H1 (cell line): ENCODE measurements at regions not wholly inside any gene's neighbourhood (a gene's known extent, or its start where the extent isn't known, plus 50 kb on each side); places are given as distances from the start of the nearest gene placed in this dataset.

Source experiments
- CTCF ChIA-PET: fragments of 300-600 bp; sonication (Branson Sonifier 250); formaldehyde crosslinking; loops from one replicate; lab custom pipeline; 2021; ENCODE audit not compliant: partially characterized antibody; lab: Charles Lee
- POLR2A ChIA-PET: fragments of 300-600 bp; sonication (Branson Sonifier 250); formaldehyde crosslinking; loops from one replicate; lab custom pipeline; 2021; ENCODE audit warnings: inconsistent platforms; ENCODE audit not compliant: partially characterized antibody; lab: Charles Lee
- DNase-seq, 2 experiments: peaks; one replicate each; pipeline versions ENCODE4 v3.0.0 to v3.0.0-alpha.2; 2010 to 2022; ENCODE audit warnings: low spot score in 2 of 2, low read depth in 1 of 2, mixed read lengths in 1 of 2
- FAIRE-seq: peaks from 2 replicates; lab custom pipeline; 2011; peaks lifted over from hg19 to GRCh38; lab: Jason Lieb, UNC
- H2AFZ ChIP-seq: 2 replicates; pipeline ENCODE4 v1.8.1; 2012; ENCODE audit warnings: low read length, inconsistent platforms
- H2AK5ac ChIP-seq: 2 replicates; pipeline ENCODE4 v1.6.1; 2013; ENCODE audit warnings: low read depth, low read length
- H2BK120ac ChIP-seq: replicated peaks from 2 replicates; pipeline ENCODE3; 2013; ENCODE audit warnings: low read depth, low read length, inconsistent platforms
- H2BK12ac ChIP-seq: 2 replicates; pipeline ENCODE4 v1.6.1; 2013; ENCODE audit warnings: low read depth, low read length
- H2BK15ac ChIP-seq: 2 replicates; pipeline ENCODE4 v1.6.1; 2013; ENCODE audit warnings: low read length
- H2BK20ac ChIP-seq: 2 replicates; pipeline ENCODE4 v1.6.1; 2013; ENCODE audit warnings: low read length
- H2BK5ac ChIP-seq: 2 replicates; pipeline ENCODE4 v1.6.1; 2013; ENCODE audit warnings: low read depth, low read length
- H3K14ac ChIP-seq: 2 replicates; pipeline ENCODE4 v1.6.1; 2013; ENCODE audit warnings: inconsistent platforms; ENCODE audit not compliant: insufficient read length
- H3K18ac ChIP-seq: 2 replicates; pipeline ENCODE4 v1.6.1; 2013; ENCODE audit warnings: low read length; ENCODE audit errors: extremely low read depth
- H3K23ac ChIP-seq: 2 replicates; pipeline ENCODE4 v1.6.1; 2013; ENCODE audit warnings: inconsistent platforms; ENCODE audit not compliant: insufficient read length
- H3K23me2 ChIP-seq: 2 replicates; pipeline ENCODE4 v1.6.1; 2013; ENCODE audit warnings: low read depth, low read length
- H3K27ac ChIP-seq: 2 replicates; pipeline ENCODE4 v1.6.1; 2011; ENCODE audit warnings: low read depth, low read length, inconsistent platforms
- H3K27me3 ChIP-seq, 4 experiments: replicated peaks in 1 of 4; 1 replicate in 1 of 4; 2 replicates in 3 of 4; pipeline versions ENCODE4 v1.6.1 to v1.8.1; 2011 to 2013; ENCODE audit warnings: low read length in 3 of 4, mild to moderate bottlenecking in 3 of 4, inconsistent platforms in 2 of 4, mixed read lengths in 2 of 4, moderate library complexity in 1 of 4; ENCODE audit not compliant: control insufficient read depth in 3 of 4, insufficient read depth in 3 of 4; ENCODE audit errors: extremely low read depth in 1 of 4
- H3K36me3 ChIP-seq, 4 experiments: 2 replicates each; pipeline versions ENCODE4 v1.6.1 to v1.8.1; 2011 to 2013; ENCODE audit warnings: mild to moderate bottlenecking in 4 of 4, low read length in 3 of 4, moderate library complexity in 2 of 4, control low read depth in 1 of 4, inconsistent platforms in 1 of 4; ENCODE audit not compliant: insufficient read depth in 4 of 4, control insufficient read depth in 2 of 4
- H3K4ac ChIP-seq: replicated peaks from 2 replicates; pipeline ENCODE3; 2013; ENCODE audit warnings: low read length, low read depth, mixed read lengths, inconsistent platforms; ENCODE audit not compliant: insufficient read length
- H3K4me1 ChIP-seq, 4 experiments: replicated peaks in 1 of 4; 1 replicate in 1 of 4; 2 replicates in 3 of 4; pipeline versions ENCODE4 v1.6.1 to v1.8.1; 2011 to 2013; ENCODE audit warnings: low read length in 3 of 4, inconsistent platforms in 2 of 4, mixed read lengths in 1 of 4; ENCODE audit not compliant: insufficient read depth in 4 of 4, control insufficient read depth in 3 of 4
- H3K4me2 ChIP-seq, 2 experiments: 2 replicates each; pipeline versions ENCODE4 v1.6.1 to v1.8.1; 2011 to 2013; ENCODE audit warnings: low read depth in 2 of 2, low read length in 2 of 2, control low read depth in 1 of 2, inconsistent platforms in 1 of 2, mild to moderate bottlenecking in 1 of 2; ENCODE audit not compliant: insufficient read depth in 1 of 2
- H3K4me3 ChIP-seq, 4 experiments: fragments of 200-600, 300-600 bp in 1 of 4; sonication (generic), shearing (Covaris generic), sonication (Bioruptor Twin) in 1 of 4; 2 replicates each; pipeline versions ENCODE4 v1.5.1 to v1.8.1; 2011 to 2016; ENCODE audit warnings: low read length in 4 of 4, low read depth in 3 of 4, control low read depth in 2 of 4, inconsistent platforms in 2 of 4, mild to moderate bottlenecking in 2 of 4, mixed read lengths in 1 of 4, moderate library complexity in 1 of 4; ENCODE audit not compliant: insufficient read depth in 2 of 4; ENCODE audit errors: extremely low read depth in 1 of 4
- H3K56ac ChIP-seq: replicated peaks from 2 replicates; pipeline ENCODE3; 2013; ENCODE audit warnings: low read depth, mild to moderate bottlenecking, mixed read lengths, low read length, inconsistent platforms; ENCODE audit not compliant: insufficient read length
- H3K79me1 ChIP-seq: 2 replicates; pipeline ENCODE4 v1.6.1; 2013; ENCODE audit warnings: low read depth, low read length, control low read depth
- H3K79me2 ChIP-seq, 2 experiments: 2 replicates each; pipeline versions ENCODE4 v1.6.1 to v1.8.1; 2012 to 2013; ENCODE audit warnings: low read length in 2 of 2, mild to moderate bottlenecking in 2 of 2, inconsistent platforms in 1 of 2; ENCODE audit not compliant: insufficient read depth in 2 of 2, control insufficient read depth in 1 of 2
- H3K9ac ChIP-seq, 4 experiments: replicated peaks in 1 of 4; 1 replicate in 1 of 4; 2 replicates in 3 of 4; pipeline versions ENCODE4 v1.6.1 to v1.8.1; 2011 to 2013; ENCODE audit warnings: low read depth in 3 of 4, low read length in 3 of 4, control low read depth in 2 of 4, mild to moderate bottlenecking in 2 of 4, moderate library complexity in 2 of 4, inconsistent platforms in 1 of 4; ENCODE audit errors: extremely low read depth in 1 of 4
- H3K9me3 ChIP-seq, 2 experiments: 2 replicates each; pipeline versions ENCODE4 v1.6.1 to v1.8.1; 2012 to 2013; ENCODE audit warnings: mild to moderate bottlenecking in 2 of 2, moderate library complexity in 2 of 2, control low read depth in 1 of 2, inconsistent platforms in 1 of 2, low read depth in 1 of 2, low read length in 1 of 2, mixed read lengths in 1 of 2; ENCODE audit not compliant: insufficient read depth in 2 of 2
- H4K20me1 ChIP-seq, 2 experiments: replicated peaks in 1 of 2; 2 replicates each; pipeline versions ENCODE3 to v1.8.1; 2011 to 2013; ENCODE audit warnings: inconsistent platforms in 2 of 2, low read length in 2 of 2, mild to moderate bottlenecking in 1 of 2; ENCODE audit not compliant: insufficient read depth in 2 of 2, control insufficient read depth in 1 of 2
- H4K5ac ChIP-seq: 2 replicates; pipeline ENCODE4 v1.6.1; 2013; ENCODE audit warnings: low read length, low read depth, mixed read lengths, inconsistent platforms; ENCODE audit not compliant: insufficient read length
- H4K8ac ChIP-seq: 2 replicates; pipeline ENCODE4 v1.8.0; 2013; ENCODE audit warnings: mild to moderate bottlenecking, moderate library complexity, low read length, inconsistent platforms; ENCODE audit not compliant: insufficient read depth; ENCODE audit errors: extremely low read depth
- H4K91ac ChIP-seq: replicated peaks from 2 replicates; pipeline ENCODE3; 2013; ENCODE audit warnings: low read length, mixed read lengths, inconsistent platforms; ENCODE audit not compliant: insufficient read length
- TAF1 ChIP-seq: IDR thresholded peaks from 2 replicates; pipeline ENCODE4 v1.6.1; 2011; ENCODE audit warnings: mild to moderate bottlenecking, low read depth, low read length
- WGBS, 2 experiments: shearing (Covaris generic) in 1 of 2; methylation state at CpG; one replicate each; pipeline versions ENCODE4 v1.1.6 to v1.1.7; 2013 to 2015; ENCODE audit warnings: low lambda C conversion rate in 2 of 2, mixed read lengths in 2 of 2, inconsistent platforms in 1 of 2, low coverage in 1 of 2, missing lambda C conversion rate in 1 of 2; ENCODE audit not compliant: insufficient replicate concordance in 2 of 2, insufficient coverage in 1 of 2, insufficient read length in 1 of 2; ENCODE audit errors: extremely low coverage in 1 of 2, missing lambda C conversion rate in 1 of 2; 5-methylcytosine and 5-hydroxymethylcytosine counted together
- TF ChIP-seq, protein P1 (sequence below): IDR thresholded peaks from 2 replicates; pipeline ENCODE4 v1.6.1; 2012; ENCODE audit warnings: inconsistent platforms

DNA sequence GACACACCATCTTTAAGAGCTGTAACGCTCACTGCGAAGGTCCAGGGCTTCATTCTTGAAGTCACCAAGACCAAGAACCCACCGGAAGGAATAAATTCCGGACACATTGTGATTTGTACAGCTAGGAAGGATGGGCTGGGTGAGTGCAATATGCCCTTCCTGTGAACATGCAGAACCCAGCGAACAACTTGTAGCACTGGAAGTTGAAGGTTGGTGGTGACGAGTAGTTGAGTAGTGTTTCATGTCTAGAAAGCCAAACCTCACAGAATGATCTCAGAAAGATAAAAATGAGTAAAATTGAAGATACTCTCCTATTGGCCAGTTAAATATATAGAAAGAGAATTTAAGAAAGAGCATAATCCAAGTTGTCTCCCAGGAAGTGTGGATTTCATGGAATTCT, 462.2 kb upstream of the CFAP20DC start:
- Histone ChIP-seq H2BK120ac (no peak overlapping the region), H3K27ac (no peak overlapping the region), H4K5ac (no peak overlapping the region), H3K4ac (no peak overlapping the region), H3K23me2 (no peaks in the 10 kb centered on the region), H2BK5ac (no peak overlapping the region), H3K79me2 (no peaks in the 10 kb centered on the region), H2AFZ (no peak overlapping the region), H3K4me3 (no peak overlapping the region), H4K8ac (no peak overlapping the region), H3K56ac (no peak overlapping the region), H3K18ac (no peak overlapping the region), H3K9ac (no peak overlapping the region), H3K23ac (no peak overlapping the region), H3K79me1 (no peaks in the 10 kb centered on the region), H3K9me3 (no peaks in the 10 kb centered on the region), H2BK20ac (no peak overlapping the region), H3K36me3 (no peaks in the 10 kb centered on the region), H2BK12ac (no peak overlapping the region), H2BK15ac (no peak overlapping the region), H3K4me1 (0 out of 7 replicates have a peak, but pooled peaks cover 0 to 2% (median 0%) of the 10 kb centered on the region in 4 experiments), H3K4me2 (no peak overlapping the region), H2AK5ac (no peak overlapping the region), H4K20me1 (no peaks in the 10 kb centered on the region), H4K91ac (no peak overlapping the region), H3K14ac (no peak overlapping the region), H3K27me3 (no peaks in the 10 kb centered on the region)
- ChIA-PET CTCF (no interaction called here), POLR2A (no interaction called here)
- WGBS, 2 experiments: 79% methylated on average over 6 of the region's 6 CpGs; no CpG with 5 or more reads in 1 of the 2 experiments
- no peak for DNase-seq
- no peak for FAIRE-seq
- TF ChIP-seq, protein P1, sequence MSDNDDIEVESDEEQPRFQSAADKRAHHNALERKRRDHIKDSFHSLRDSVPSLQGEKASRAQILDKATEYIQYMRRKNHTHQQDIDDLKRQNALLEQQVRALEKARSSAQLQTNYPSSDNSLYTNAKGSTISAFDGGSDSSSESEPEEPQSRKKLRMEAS: no peak
- no peak for TF ChIP-seq TAF1
